ENCODE measurements at regions not wholly inside any gene's neighbourhood (a gene's known extent, or its start where the extent isn't known, plus 50 kb on each side); places are given as distances from the start of the nearest gene placed in this dataset.

- peaks cover 0 to 15% (median 0%) of the 10 kb centered on the region in 4 donors for H3K27me3 ChIP-seq
- peak overlapping the region in 2 of 4 donors; percentile 30 to 47 for H3K27ac ChIP-seq
- H3K36me3 ChIP-seq, result no peaks in the 10 kb centered on the region
- no peak for DNase-seq
- H3K4me1 ChIP-seq, result peaks cover 0 to 76% (median 16%) of the 10 kb centered on the region in 3 donors
- H3K9me3 ChIP-seq, result no peaks in the 10 kb centered on the region
- intact Hi-C loops (cut with DNase I), result no loop called here
- no peak overlapping the region for H3K4me3 ChIP-seq
- TF ChIP-seq POLR2A (IDR thresholded peaks at IDR 0.05) (no peak), CTCF (IDR thresholded peaks at IDR 0.05) (no peak)
Observed at GRCh38 chr7:25756601-25757000, 395.4 kb upstream of the NFE2L3 start.

- Histone ChIP-seq H3K36me3 (no peaks in the 10 kb centered on the region), H3K4me3 (no peak overlapping the region), H3K27me3 (peaks cover 0 to 15% (median 0%) of the 10 kb centered on the region in 4 donors), H3K27ac (no peak overlapping the region), H3K9me3 (no peaks in the 10 kb centered on the region), H3K4me1 (peaks cover 0 to 57% (median 13%) of the 10 kb centered on the region in 3 donors)
- 34 to 41% methylated on average over 4 of the region's 4 CpGs for WGBS, 2 donors
- no peak for DNase-seq
- intact Hi-C loops (cut with DNase I), result no loop called here
- TF ChIP-seq POLR2A (IDR thresholded peaks at IDR 0.05) (no peak), CTCF (IDR thresholded peaks at IDR 0.05) (no peak)
Observed at GRCh38 chr7:25758559-25758958, 393.4 kb upstream of the NFE2L3 start.

GRCh38 chr7:25759286-25759685 is 392.7 kb upstream of the NFE2L3 start:
- H3K4me3 ChIP-seq, result no peak overlapping the region
- H3K36me3 ChIP-seq, result no peaks in the 10 kb centered on the region
- H3K9me3 ChIP-seq, result no peaks in the 10 kb centered on the region
- DNase-seq, result no peak
- no peak overlapping the region for H3K27ac ChIP-seq
- TF ChIP-seq POLR2A (IDR thresholded peaks at IDR 0.05), result no peak
- TF ChIP-seq CTCF (IDR thresholded peaks at IDR 0.05), result no peak
- intact Hi-C loops (cut with DNase I), result no loop called here
- H3K27me3 ChIP-seq, result peaks cover 0 to 8% (median 0%) of the 10 kb centered on the region in 4 donors
- H3K4me1 ChIP-seq, result peaks cover 0 to 49% (median 7%) of the 10 kb centered on the region in 3 donors

GRCh38 chr7:25759748-25760147 is 392.2 kb upstream of the NFE2L3 start:
- TF ChIP-seq POLR2A (IDR thresholded peaks at IDR 0.05) (no peak), CTCF (IDR thresholded peaks at IDR 0.05) (no peak)
- H3K9me3 ChIP-seq, result no peaks in the 10 kb centered on the region
- H3K4me3 ChIP-seq, result no peak overlapping the region
- H3K27ac ChIP-seq, result no peak overlapping the region
- intact Hi-C loops (cut with DNase I), result no loop called here
- no peaks in the 10 kb centered on the region for H3K36me3 ChIP-seq
- no peak for DNase-seq
- WGBS, 2 donors, result 82 to 84% methylated on average over 3 of the region's 3 CpGs
- H3K27me3 ChIP-seq, result peaks cover 0 to 4% (median 0%) of the 10 kb centered on the region in 4 donors
- H3K4me1 ChIP-seq, result peaks cover 0 to 45% (median 3%) of the 10 kb centered on the region in 3 donors

- TF ChIP-seq CTCF (IDR thresholded peaks at IDR 0.05) (no peak), POLR2A (IDR thresholded peaks at IDR 0.05) (no peak)
- peaks cover 0 to 19% (median 0%) of the 10 kb centered on the region in 3 donors for H3K4me1 ChIP-seq
- no peaks in the 10 kb centered on the region for H3K9me3 ChIP-seq
- intact Hi-C loops (cut with DNase I), result no loop called here
- DNase-seq, result no peak
- WGBS, 2 donors, result 75 to 85% methylated on average over 10 to 12 of the region's 12 CpGs
- no peaks in the 10 kb centered on the region for H3K36me3 ChIP-seq
- H3K27ac ChIP-seq, result no peak overlapping the region
- no peak overlapping the region for H3K4me3 ChIP-seq
- no peaks in the 10 kb centered on the region for H3K27me3 ChIP-seq
Observed at GRCh38 chr7:25762511-25763462, 389.2 kb upstream of the NFE2L3 start.
